HEK293 (cell line): ENCODE measurements at regions not wholly inside any gene's neighbourhood (a gene's known extent, or its start where the extent isn't known, plus 50 kb on each side); places are given as distances from the start of the nearest gene placed in this dataset.

Source experiments
- CTCF ChIA-PET: fragments of 350-600 bp; formaldehyde crosslinking; extraction: SDS; loops from one replicate; lab custom pipeline; 2021; ENCODE audit warnings: antibody characterized with exemption; lab: Yijun Ruan, JAX
- POLR2A ChIA-PET: fragments of 300-600 bp; formaldehyde crosslinking; extraction: SDS; loops from one replicate; lab custom pipeline; 2020; ENCODE audit warnings: antibody characterized with exemption, inconsistent platforms; lab: Yijun Ruan, JAX
- H3K27ac ChIP-seq: fragments of 200-500 bp; sonication (Bioruptor generic); 2 replicates; pipeline ENCODE4 v1.5.1; 2014; ENCODE audit warnings: low read depth, low read length, control low read depth, inconsistent platforms; ENCODE audit errors: extremely low read depth
- H3K36me3 ChIP-seq, 2 experiments: fragments of 200-500 bp in 1 of 2; sonication (Bioruptor generic) in 1 of 2; 1 replicate in 1 of 2; 2 replicates in 1 of 2; pipeline ENCODE4 v1.5.1; 2014 to 2017; ENCODE audit warnings: inconsistent platforms in 2 of 2, low read length in 2 of 2; ENCODE audit not compliant: control insufficient read depth in 2 of 2, insufficient read depth in 1 of 2
- H3K4me1 ChIP-seq: fragments of 200-500 bp; sonication (Bioruptor generic); 2 replicates; pipeline ENCODE4 v1.5.1; 2014; ENCODE audit warnings: mild to moderate bottlenecking, low read length, inconsistent platforms; ENCODE audit not compliant: control insufficient read depth, insufficient read depth
- H3K4me3 ChIP-seq: 2 replicates; pipeline ENCODE4 v1.5.1; 2011; ENCODE audit warnings: low read depth, mild to moderate bottlenecking, control low read depth, low read length, moderate library complexity
- H3K9me3 ChIP-seq: fragments of 200-500 bp; sonication (Bioruptor generic); 2 replicates; pipeline ENCODE4 v1.5.1; 2014; ENCODE audit warnings: low read depth, low read length, inconsistent platforms; ENCODE audit not compliant: control insufficient read depth, insufficient read depth
- AEBP2 ChIP-seq: fragments of 450-650 bp; formaldehyde crosslinking; IDR thresholded peaks from 2 replicates; pipeline ENCODE4 v1.5.1; 2016; ENCODE audit warnings: missing biosample characterization, missing genetic modification characterization, borderline replicate concordance
- EGR2 ChIP-seq: fragments of 450-650 bp; formaldehyde crosslinking; IDR thresholded peaks from 2 replicates; pipeline ENCODE4 v1.5.1; 2016; ENCODE audit warnings: low read depth, missing biosample characterization, missing genetic modification characterization
- HOXA7 ChIP-seq: sonication (generic); formaldehyde crosslinking; IDR thresholded peaks from 2 replicates; pipeline ENCODE4 v1.8.1; 2022; ENCODE audit warnings: missing genetic modification reagents, borderline replicate concordance
- KLF9 ChIP-seq: fragments of 450-650 bp; formaldehyde crosslinking; IDR thresholded peaks from 2 replicates; pipeline ENCODE4 v1.5.1; 2016; ENCODE audit warnings: missing biosample characterization, missing genetic modification characterization, low read depth
- TRIM28 ChIP-seq: IDR thresholded peaks from 2 replicates; pipeline ENCODE4 v1.6.1; 2011; ENCODE audit warnings: low read length, control low read depth, borderline replicate concordance
- TSHZ1 ChIP-seq: fragments of 450-650 bp; formaldehyde crosslinking; IDR thresholded peaks from 2 replicates; pipeline ENCODE4 v1.5.1; 2016; ENCODE audit warnings: missing biosample characterization, missing genetic modification characterization, borderline replicate concordance
- YY2 ChIP-seq: fragments of 450-650 bp; formaldehyde crosslinking; IDR thresholded peaks from 2 replicates; pipeline ENCODE4 v1.5.1; 2016; ENCODE audit warnings: missing biosample characterization, missing genetic modification characterization
- ZBTB21 ChIP-seq: fragments of 450-650 bp; formaldehyde crosslinking; IDR thresholded peaks from 2 replicates; pipeline ENCODE4 v1.5.1; 2017; ENCODE audit warnings: missing biosample characterization, missing genetic modification characterization
- ZNF155 ChIP-seq: fragments of 450-650 bp; formaldehyde crosslinking; IDR thresholded peaks from 2 replicates; pipeline ENCODE4 v1.5.1; 2016; ENCODE audit warnings: missing biosample characterization, missing genetic modification characterization
- ZNF211 ChIP-seq: fragments of 450-650 bp; formaldehyde crosslinking; IDR thresholded peaks from 2 replicates; pipeline ENCODE4 v1.5.1; 2016; ENCODE audit warnings: low read depth, missing biosample characterization, missing genetic modification characterization
- ZNF37A ChIP-seq: fragments of 450-650 bp; IDR thresholded peaks from 2 replicates; pipeline ENCODE4 v1.5.1; 2018; ENCODE audit warnings: missing biosample characterization, missing genetic modification characterization
- ZNF394 ChIP-seq: fragments of 450-650 bp; formaldehyde crosslinking; IDR thresholded peaks from 2 replicates; pipeline ENCODE4 v1.5.1; 2016; ENCODE audit warnings: missing biosample characterization, missing genetic modification characterization, mild to moderate bottlenecking, moderate library complexity, borderline replicate concordance
- ZNF544 ChIP-seq: fragments of 450-650 bp; formaldehyde crosslinking; IDR thresholded peaks from 2 replicates; pipeline ENCODE4 v1.5.0; 2017; ENCODE audit warnings: missing biosample characterization, missing genetic modification characterization
- ZNF585B ChIP-seq: fragments of 450-650 bp; formaldehyde crosslinking; IDR thresholded peaks from 2 replicates; pipeline ENCODE4 v1.5.1; 2016; ENCODE audit warnings: missing biosample characterization, missing genetic modification characterization
- ZNF626 ChIP-seq: fragments of 450-650 bp; sonication (Bioruptor Pico); formaldehyde crosslinking; IDR thresholded peaks from 2 replicates; pipeline ENCODE4 v1.5.1; 2018; ENCODE audit warnings: missing biosample characterization, missing genetic modification characterization, inconsistent platforms
- ZNF677 ChIP-seq: fragments of 450-650 bp; IDR thresholded peaks from 2 replicates; pipeline ENCODE4 v1.5.0; 2018; ENCODE audit warnings: missing biosample characterization, mild to moderate bottlenecking, missing genetic modification characterization, moderate library complexity
- ZNF704 ChIP-seq: fragments of 450-650 bp; formaldehyde crosslinking; IDR thresholded peaks from 2 replicates; pipeline ENCODE4 v1.5.1; 2016; ENCODE audit warnings: missing biosample characterization, missing genetic modification characterization
- ZNF76 ChIP-seq: fragments of 450-650 bp; formaldehyde crosslinking; IDR thresholded peaks from 2 replicates; pipeline ENCODE4; 2016; ENCODE audit warnings: low read depth, missing biosample characterization, missing genetic modification characterization, borderline replicate concordance
- ZSCAN4 ChIP-seq: fragments of 450-650 bp; formaldehyde crosslinking; IDR thresholded peaks from 2 replicates; pipeline ENCODE4 v1.5.1; 2017; ENCODE audit warnings: missing biosample characterization, missing genetic modification characterization
- ZXDB ChIP-seq: fragments of 450-650 bp; formaldehyde crosslinking; IDR thresholded peaks from 2 replicates; pipeline ENCODE4 v1.5.1; 2016; ENCODE audit warnings: missing biosample characterization, missing genetic modification characterization
- TF ChIP-seq, protein P1 (sequence below): sonication (generic); formaldehyde crosslinking; IDR thresholded peaks from 2 replicates; pipeline ENCODE4 v1.8.1; 2022; ENCODE audit warnings: mild to moderate bottlenecking, moderate library complexity, missing genetic modification reagents

DNA sequence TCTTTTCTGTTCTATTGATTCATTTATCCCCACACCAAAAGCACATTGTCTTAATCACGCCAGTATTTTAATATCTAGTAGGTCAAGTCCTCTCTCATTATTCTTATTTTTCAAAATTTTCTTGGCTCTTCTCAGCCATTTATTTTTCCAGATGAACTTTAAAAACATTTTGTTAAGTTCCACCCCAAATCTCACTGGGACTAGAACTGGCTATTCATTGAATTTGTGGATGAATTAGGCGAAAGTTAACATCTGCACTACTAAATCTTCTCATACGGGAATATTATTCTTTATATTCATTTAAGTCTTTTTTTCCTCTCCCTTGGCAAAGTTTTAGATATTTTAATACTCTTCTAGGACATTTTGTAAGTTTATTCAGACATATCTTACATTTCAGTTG is 295.2 kb upstream of the MGMT start:
- POLR2A ChIA-PET = no interaction called here
- Histone ChIP-seq H3K4me3 (no peak overlapping the region), H3K9me3 (no peaks in the 10 kb centered on the region), H3K4me1 (no peaks in the 10 kb centered on the region), H3K27ac (no peak overlapping the region), H3K36me3 (no peaks in the 10 kb centered on the region)
- CTCF ChIA-PET = no interaction called here
- TF ChIP-seq ZNF585B (no peak), ZNF704 (tag by site-specific recombination) (no peak), ZNF76 (no peak), TRIM28 (no peak), ZNF155 (tag by site-specific recombination) (no peak), ZXDB (no peak), ZNF626 (no peak), AEBP2 (no peak), ZBTB21 (no peak)
- TF ChIP-seq, protein P1, sequence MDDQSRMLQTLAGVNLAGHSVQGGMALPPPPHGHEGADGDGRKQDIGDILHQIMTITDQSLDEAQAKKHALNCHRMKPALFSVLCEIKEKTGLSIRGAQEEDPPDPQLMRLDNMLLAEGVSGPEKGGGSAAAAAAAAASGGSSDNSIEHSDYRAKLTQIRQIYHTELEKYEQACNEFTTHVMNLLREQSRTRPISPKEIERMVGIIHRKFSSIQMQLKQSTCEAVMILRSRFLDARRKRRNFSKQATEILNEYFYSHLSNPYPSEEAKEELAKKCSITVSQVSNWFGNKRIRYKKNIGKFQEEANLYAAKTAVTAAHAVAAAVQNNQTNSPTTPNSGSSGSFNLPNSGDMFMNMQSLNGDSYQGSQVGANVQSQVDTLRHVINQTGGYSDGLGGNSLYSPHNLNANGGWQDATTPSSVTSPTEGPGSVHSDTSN (CRISPR knock-in tag) = no peak

DNA sequence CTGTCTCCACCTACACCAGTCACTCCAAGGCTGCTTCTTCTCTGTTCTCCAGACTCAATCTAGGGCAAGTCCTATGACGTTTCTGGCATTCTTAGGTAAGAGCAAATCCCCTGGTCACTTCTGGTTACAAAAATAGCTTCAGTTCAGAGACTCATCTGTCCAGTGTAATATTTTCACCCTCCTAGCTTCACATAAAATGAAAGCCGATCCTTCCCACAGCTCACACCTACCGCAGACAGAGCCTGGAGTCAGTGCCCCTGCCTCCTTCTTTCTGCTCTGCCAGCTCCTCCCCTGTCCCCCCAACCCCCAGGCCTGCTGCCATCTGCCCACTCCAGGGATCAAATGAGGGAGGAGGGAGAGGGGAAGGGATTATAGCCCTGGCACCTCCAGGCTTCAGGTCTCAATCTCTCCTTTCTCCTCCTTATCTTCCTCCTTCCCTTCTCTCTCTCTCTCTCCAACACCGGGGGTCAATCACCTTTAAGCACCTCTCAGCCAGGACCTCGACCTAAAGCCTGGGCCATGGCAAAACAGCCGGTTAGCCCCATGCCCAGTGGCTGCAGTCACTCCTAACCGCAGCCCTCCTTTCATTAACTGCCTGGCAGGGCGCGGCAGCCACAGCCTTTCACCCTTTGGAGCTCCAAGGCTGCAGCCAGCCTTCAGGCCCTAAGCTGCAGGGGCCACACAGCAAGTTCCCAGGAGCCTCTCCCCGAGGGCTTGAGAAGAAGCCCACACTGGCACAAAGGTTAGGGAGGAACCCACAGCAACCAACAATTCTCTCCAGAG is 292.6 kb upstream of the MGMT start:
- ChIA-PET POLR2A (no interaction called here), CTCF (no interaction called here)
- Histone ChIP-seq H3K4me1 (no peaks in the 10 kb centered on the region), H3K9me3 (no peaks in the 10 kb centered on the region), H3K36me3 (no peaks in the 10 kb centered on the region), H3K27ac (no peak overlapping the region), H3K4me3 (no peak overlapping the region)
- TF ChIP-seq EGR2 (0 out of 2 replicates have a peak, but pooled peaks have one; percentile 10), ZNF677 (tag by site-specific recombination) (no peak)

DNA sequence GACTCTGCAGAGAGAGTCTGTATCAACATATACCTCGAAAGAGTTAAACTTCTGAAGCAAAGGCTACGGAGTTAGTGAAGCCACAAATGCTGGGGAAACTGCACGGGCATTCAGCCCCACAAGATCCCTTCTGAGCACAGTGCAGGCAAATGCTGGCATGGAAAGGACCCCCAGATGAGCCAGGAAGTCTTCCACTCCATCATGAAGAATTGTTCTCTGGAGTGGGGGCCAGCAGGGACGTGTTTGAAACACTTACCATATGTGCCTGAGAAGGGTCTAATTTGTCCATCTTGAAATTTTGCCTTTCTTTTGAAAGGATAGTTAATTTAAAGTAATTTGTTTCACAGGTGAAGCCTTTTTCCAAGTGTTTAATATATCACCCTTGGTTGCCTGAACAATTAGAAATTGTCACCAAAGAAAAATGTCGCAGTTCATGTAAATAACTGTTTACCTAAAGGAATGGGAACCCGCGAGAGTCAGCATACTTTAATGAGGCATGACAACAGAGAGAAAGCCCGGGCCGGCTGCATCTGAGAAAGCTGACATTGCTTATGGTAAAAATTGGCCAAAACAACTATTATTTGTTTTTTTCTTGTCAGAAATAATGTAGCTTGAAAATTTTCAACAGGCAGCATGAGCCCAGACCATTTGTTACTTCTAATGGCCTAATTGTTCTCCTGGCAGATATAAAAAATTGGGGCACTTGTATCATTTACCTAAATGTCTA is 287.6 kb upstream of the MGMT start:
- no peaks in the 10 kb centered on the region for H3K4me1 ChIP-seq
- no peak overlapping the region for H3K4me3 ChIP-seq
- POLR2A ChIA-PET = no interaction called here
- no peak overlapping the region for H3K27ac ChIP-seq
- CTCF ChIA-PET = no interaction called here
- H3K9me3 ChIP-seq = no peaks in the 10 kb centered on the region
- no peaks in the 10 kb centered on the region for H3K36me3 ChIP-seq
- TF ChIP-seq ZSCAN4 (tag by site-specific recombination) (no peak), ZNF211 (tag by site-specific recombination) (no peak), YY2 (no peak), TSHZ1 (tag by site-specific recombination) (no peak), KLF9 (tag by site-specific recombination) (no peak), ZNF544 (no peak), HOXA7 (no peak), ZNF394 (no peak), ZNF37A (no peak)
